HCT116 (cell line): ENCODE measurements at regions not wholly inside any gene's neighbourhood (a gene's known extent, or its start where the extent isn't known, plus 50 kb on each side); places are given as distances from the start of the nearest gene placed in this dataset.

Experiments
- ATAC-seq: fragments of 200-7000 bp; cut with Tn5 transposase; 2 replicates; pipeline ENCODE4 v1.9.1; 2020; ENCODE audit warnings: mild to moderate bottlenecking, moderate library complexity
- BruUV-seq: library from RNA; stranded (reverse); fragments of 400-500 nt; replicated peaks from 2 replicates; lab custom pipeline; 2021; lab: Mats Ljungman, UMichigan
- CTCF ChIA-PET: fragments of 300-600 bp; sonication (Branson Sonifier 250); formaldehyde crosslinking; loops from one replicate; lab custom pipeline; 2021; ENCODE audit warnings: antibody characterized with exemption; lab: Charles Lee
- POLR2A ChIA-PET: fragments of 300-600, 350-600 bp; sonication (Branson Sonifier 250); formaldehyde crosslinking; loops from one replicate; lab custom pipeline; 2021; ENCODE audit warnings: antibody characterized with exemption; lab: Charles Lee
- RAD21 ChIA-PET, 2 experiments: fragments of 300-600 bp; sonication (Branson Sonifier 250); formaldehyde crosslinking; loops; one replicate each; lab custom pipeline; 2023; ENCODE audit warnings: low total read pairs in 2 of 2; ENCODE audit not compliant: uncharacterized antibody in 2 of 2, unreplicated experiment in 2 of 2, low non-redundant PET in 1 of 2; lab: Charles Lee
- DNase-seq: peaks from one replicate; pipeline ENCODE4 v3.0.0-alpha.2; 2010; ENCODE audit warnings: low read depth, low spot score
- H2AFZ ChIP-seq: fragments of 200-600 bp; shearing (Covaris generic), sonication (generic); 2 replicates; pipeline ENCODE4 v1.6.1; 2017; ENCODE audit warnings: low read depth, mixed run types, mixed read lengths, antibody characterized with exemption, low read length; ENCODE audit not compliant: poor library complexity, severe bottlenecking
- H3K27ac ChIP-seq: 2 replicates; pipeline ENCODE4 v1.5.1; 2012; ENCODE audit warnings: low read depth, low read length
- H3K27me3 ChIP-seq: fragments of 200-600 bp; sonication (generic); 2 replicates; pipeline ENCODE4 v1.6.1; 2016; ENCODE audit warnings: mixed run types, low read length, mixed read lengths; ENCODE audit not compliant: insufficient read depth
- H3K36me3 ChIP-seq, 2 experiments: fragments of 200-500 bp in 1 of 2; fragments of 200-600 bp in 1 of 2; sonication (Bioruptor generic) in 1 of 2; sonication (generic) in 1 of 2; 2 replicates each; pipeline versions ENCODE4 v1.5.1 to v1.6.1; 2014 to 2016; ENCODE audit warnings: low read length in 2 of 2, inconsistent platforms in 1 of 2, mixed read lengths in 1 of 2, mixed run types in 1 of 2; ENCODE audit not compliant: insufficient read depth in 2 of 2, control insufficient read depth in 1 of 2
- H3K4me1 ChIP-seq, 2 experiments: fragments of 200-600 bp in 1 of 2; sonication (generic) in 1 of 2; 2 replicates each; pipeline versions ENCODE4 v1.5.1 to v1.6.1; 2012 to 2017; ENCODE audit warnings: low read length in 2 of 2, inconsistent platforms in 1 of 2, mild to moderate bottlenecking in 1 of 2, mixed read lengths in 1 of 2, mixed run types in 1 of 2, moderate library complexity in 1 of 2; ENCODE audit not compliant: insufficient read depth in 2 of 2, control insufficient read depth in 1 of 2
- H3K4me2 ChIP-seq: fragments of 200-600 bp; sonication (generic); 2 replicates; pipeline ENCODE4 v1.6.1; 2017; ENCODE audit warnings: mixed run types, low read length, mixed read lengths
- H3K4me3 ChIP-seq, 2 experiments: fragments of 200-600 bp in 1 of 2; sonication (generic) in 1 of 2; replicated peaks in 1 of 2; 2 replicates each; pipeline ENCODE4 v1.5.1; 2011 to 2016; ENCODE audit warnings: low read length in 2 of 2, control low read depth in 1 of 2, low read depth in 1 of 2, mild to moderate bottlenecking in 1 of 2, mixed read lengths in 1 of 2, mixed run types in 1 of 2
- H3K79me2 ChIP-seq: fragments of 200-600 bp; sonication (generic); 2 replicates; pipeline ENCODE4 v1.6.1; 2017; ENCODE audit warnings: mild to moderate bottlenecking, mixed run types, low read length, moderate library complexity, mixed read lengths; ENCODE audit not compliant: insufficient read depth
- H3K9ac ChIP-seq: fragments of 200-600 bp; sonication (generic); 2 replicates; pipeline ENCODE4 v1.6.1; 2016; ENCODE audit warnings: low read length, mixed read lengths
- H3K9me2 ChIP-seq: fragments of 200-600 bp; sonication (generic), shearing (Covaris generic); 2 replicates; pipeline ENCODE4 v1.6.1; 2017; ENCODE audit warnings: mixed run types, mild to moderate bottlenecking, moderate library complexity; ENCODE audit not compliant: insufficient read depth
- H3K9me3 ChIP-seq, 2 experiments: fragments of 200-500 bp in 1 of 2; fragments of 200-600 bp in 1 of 2; sonication (Bioruptor generic) in 1 of 2; sonication (generic) in 1 of 2; 2 replicates each; pipeline ENCODE4 v1.6.1; 2014 to 2017; ENCODE audit warnings: low read length in 2 of 2, mixed read lengths in 2 of 2, inconsistent platforms in 1 of 2, low read depth in 1 of 2, mild to moderate bottlenecking in 1 of 2, mixed run types in 1 of 2, moderate library complexity in 1 of 2; ENCODE audit not compliant: control insufficient read depth in 1 of 2, insufficient read depth in 1 of 2
- H4K20me1 ChIP-seq: fragments of 200-600 bp; sonication (generic), shearing (Covaris generic); 2 replicates; pipeline ENCODE4 v1.6.1; 2017; ENCODE audit warnings: mixed run types, mild to moderate bottlenecking, moderate library complexity; ENCODE audit not compliant: insufficient read depth
- EGR1 ChIP-seq: IDR thresholded peaks from 2 replicates; pipeline ENCODE4 v1.6.1; 2012; ENCODE audit warnings: low read depth
- EZH2phosphoT487 ChIP-seq: fragments of 200-600 bp; IDR thresholded peaks from 2 replicates; pipeline ENCODE4 v1.6.1; 2018; ENCODE audit warnings: antibody characterized with exemption, borderline replicate concordance
- POLR2A ChIP-seq: IDR thresholded peaks from 2 replicates; pipeline ENCODE4 v1.7.0; 2011; ENCODE audit warnings: borderline replicate concordance; ENCODE audit not compliant: insufficient read depth, insufficient read length; ENCODE audit errors: extremely low read depth
- POLR2AphosphoS5 ChIP-seq: IDR thresholded peaks from 2 replicates; pipeline ENCODE4 v1.6.1; 2011; ENCODE audit warnings: mild to moderate bottlenecking, low read depth, low read length, moderate library complexity
- SIN3A ChIP-seq: IDR thresholded peaks from 2 replicates; pipeline ENCODE4 v1.6.1; 2012; ENCODE audit warnings: low read depth
- SP1 ChIP-seq: IDR thresholded peaks from 2 replicates; pipeline ENCODE4 v1.6.1; 2012; ENCODE audit warnings: low read depth
- TCF7L2 ChIP-seq: IDR thresholded peaks from 2 replicates; pipeline ENCODE4 v1.7.0; 2011; ENCODE audit warnings: borderline replicate concordance, inconsistent platforms; ENCODE audit not compliant: insufficient read depth, insufficient read length; ENCODE audit errors: extremely low read depth
- YY1 ChIP-seq: IDR thresholded peaks from 2 replicates; pipeline ENCODE4 v1.6.1; 2011; ENCODE audit warnings: low read length, low read depth, moderate library complexity, mild to moderate bottlenecking; ENCODE audit not compliant: insufficient replicate concordance; ENCODE audit errors: extremely low read depth
- ZFX ChIP-seq: fragments of 450-650 bp; IDR thresholded peaks from 2 replicates; pipeline ENCODE4 v1.6.1; 2017
- ZNF274 ChIP-seq: fragments of 200-500 bp; sonication (Bioruptor generic); IDR thresholded peaks from 2 replicates; pipeline ENCODE4 v1.6.1; 2014; ENCODE audit warnings: mild to moderate bottlenecking, low read depth, low read length, inconsistent platforms
- intact Hi-C: fragments of 100-400 bp; cut with micrococcal nuclease; formaldehyde crosslinking; loops from 2 replicates; pipeline ENCODE4 v1.10.0; 2022

DNA sequence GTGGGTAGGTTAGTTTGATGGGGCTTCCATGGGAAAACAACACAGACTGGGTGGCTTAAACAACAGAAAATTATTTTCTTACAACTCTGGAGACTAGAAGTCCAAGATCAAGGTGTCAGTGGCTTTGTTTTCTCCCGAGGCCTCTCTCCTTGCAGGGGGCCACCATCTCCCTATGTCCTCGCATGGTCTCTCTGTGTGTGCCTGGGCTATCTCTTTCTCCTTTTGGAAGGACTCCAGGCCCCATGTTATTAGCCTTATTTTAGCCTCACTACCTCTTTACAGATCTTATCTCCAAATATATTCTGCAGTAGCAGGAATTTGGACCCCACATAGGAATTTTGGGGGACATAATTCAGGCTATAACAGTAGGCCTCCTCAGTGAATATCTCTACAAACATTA is 372.7 kb upstream of the FAT3 start:
- ATAC-seq (no peak), DNase-seq (no peak)
- no peaks in the 10 kb centered on the region for H3K27me3 ChIP-seq
- no peak overlapping the region for H3K4me2 ChIP-seq
- no peaks in the 10 kb centered on the region for H3K36me3 ChIP-seq
- no peaks in the 10 kb centered on the region for H3K9me2 ChIP-seq
- H3K9me3 ChIP-seq, result peaks cover 0 to 4% of the 10 kb centered on the region in 2 experiments; a peak in 2 of 4 replicates
- no TSS peak for BruUV-seq
- no peaks in the 10 kb centered on the region for H3K79me2 ChIP-seq
- H4K20me1 ChIP-seq, result no peaks in the 10 kb centered on the region
- ChIA-PET CTCF (no interaction called here), POLR2A (no interaction called here), RAD21 (no interaction called here)
- H3K27ac ChIP-seq, result no peak overlapping the region
- H3K4me3 ChIP-seq, result no peak overlapping the region
- intact Hi-C loops, result no loop called here
- TF ChIP-seq TCF7L2 (no peak), POLR2AphosphoS5 (no peak), EGR1 (no peak), POLR2A (no peak), SIN3A (no peak), ZFX (no peak), ZNF274 (no peak), SP1 (no peak), YY1 (no peak), EZH2phosphoT487 (no peak)
- H3K4me1 ChIP-seq, result no peaks in the 10 kb centered on the region
- no peak overlapping the region for H2AFZ ChIP-seq
- no peak overlapping the region for H3K9ac ChIP-seq

DNA sequence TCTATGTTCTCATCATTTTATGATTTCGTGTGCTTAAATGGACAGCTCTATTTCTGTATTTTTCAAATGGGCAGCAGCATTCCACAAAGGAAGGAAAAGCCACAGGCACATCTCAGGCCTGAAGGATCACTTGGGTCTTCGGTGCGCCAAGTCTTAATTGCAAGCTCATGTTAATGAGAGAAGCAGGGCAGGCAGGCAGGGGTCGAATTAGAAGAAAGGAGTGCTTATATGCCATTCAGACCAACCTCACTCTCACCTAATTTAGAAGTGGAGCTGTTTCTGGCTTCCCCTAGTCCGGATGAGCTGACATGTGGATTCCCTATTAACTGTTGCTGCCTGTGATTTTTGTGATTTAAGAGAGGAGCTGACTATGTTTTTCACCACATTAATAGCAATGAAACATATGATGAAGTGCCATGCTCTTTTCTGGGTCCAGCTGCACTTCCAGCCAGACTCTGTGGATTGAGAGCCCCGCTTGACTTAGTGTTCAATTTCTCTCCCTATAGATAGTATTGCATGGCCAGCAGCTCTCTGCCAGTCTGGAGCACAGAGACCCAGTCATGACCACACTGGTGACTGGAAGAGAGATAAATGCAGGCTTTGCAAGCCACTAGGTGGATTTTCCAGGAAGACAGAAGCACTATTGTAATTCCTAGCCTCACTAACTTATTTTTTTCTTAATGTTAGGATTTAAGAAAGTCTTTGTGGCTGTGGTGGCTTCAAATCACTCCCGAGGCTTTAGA is 373.9 kb upstream of the FAT3 start:
- H3K4me3 ChIP-seq, result no peak overlapping the region

More for the DNA sequence above, 373.9 kb upstream of the FAT3 start:
- TF ChIP-seq EGR1, result no peak
- no peak for TF ChIP-seq EZH2phosphoT487
- Histone ChIP-seq H3K4me2 (no peak overlapping the region), H4K20me1 (no peaks in the 10 kb centered on the region), H2AFZ (no peak overlapping the region), H3K27me3 (no peaks in the 10 kb centered on the region), H3K4me1 (no peaks in the 10 kb centered on the region), H3K79me2 (no peaks in the 10 kb centered on the region), H3K9me3 (peaks cover 0 to 4% of the 10 kb centered on the region in 2 experiments; a peak in 2 of 4 replicates), H3K9ac (no peak overlapping the region), H3K9me2 (no peaks in the 10 kb centered on the region), H3K36me3 (no peaks in the 10 kb centered on the region), H3K27ac (no peak overlapping the region)
- ChIA-PET CTCF (no interaction called here), POLR2A (no interaction called here), RAD21 (no interaction called here)
- no peak for DNase-seq
- BruUV-seq, result no TSS peak
- ATAC-seq, result no peak
- intact Hi-C loops, result no loop called here
